T-helper 2 cell treated with Interferon-gamma antibody and Interleukin-4, amounts not matched to agents 100 ng/mL and 5 ng/mL, for 36 hours (primary cell): ENCODE measurements at regions not wholly inside any gene's neighbourhood (a gene's known extent, or its start where the extent isn't known, plus 50 kb on each side); places are given as distances from the start of the nearest gene placed in this dataset.
"Not testable (repeated sequence)": the region's sequence is repeated elsewhere in the genome, so short reads cannot be mapped to it uniquely, and the experiment has no call there.

Experiments used
- intact Hi-C: fragments of 100-400 bp; cut with micrococcal nuclease; formaldehyde crosslinking; loops from one replicate; pipeline ENCODE4 v1.15.1; 2023

- intact Hi-C loops, result not testable (repeated sequence)
Measured at GRCh38 chr6:27775138-27775795, 136.9 kb downstream of the OR2B2 start.

- intact Hi-C loops, result not testable (repeated sequence)
Measured at GRCh38 chr6:27774264-27774600, 138.0 kb downstream of the OR2B2 start.

- intact Hi-C loops, result loop anchor here (2.0 kb wide), 1 partner anchor 17 kb away; no protein-coding TSS in a partner anchor
Measured at GRCh38 chr6:27773542-27774263, 138.5 kb downstream of the OR2B2 start.

GRCh38 chr6:27772261-27773001 is 139.8 kb downstream of the OR2B2 start:
- intact Hi-C loops, result loop anchor here (1.0 to 2.0 kb wide), 3 partner anchors 16 to 123 kb away; no protein-coding TSS in a partner anchor

- intact Hi-C loops, result no loop called here
Measured at GRCh38 chr6:27771235-27771634, 141.0 kb downstream of the OR2B2 start.

- intact Hi-C loops, result no loop called here
Measured at GRCh38 chr6:27770724-27771123, 141.5 kb downstream of the OR2B2 start.

GRCh38 chr6:27768556-27768955 is 143.6 kb downstream of the OR2B2 start:
- intact Hi-C loops, result no loop called here

- intact Hi-C loops, result no loop called here
Measured at GRCh38 chr6:27767851-27768250, 144.3 kb downstream of the OR2B2 start.

- intact Hi-C loops, result no loop called here
Measured at GRCh38 chr6:27766405-27766804, 145.8 kb downstream of the OR2B2 start.

GRCh38 chr6:27765028-27765590 is 147.1 kb downstream of the OR2B2 start:
- intact Hi-C loops, result no loop called here

GRCh38 chr6:27761391-27761790 is 150.8 kb downstream of the OR2B2 start:
- intact Hi-C loops, result no loop called here

- intact Hi-C loops, result no loop called here
Measured at GRCh38 chr6:27760464-27760863, 151.7 kb downstream of the OR2B2 start.

- intact Hi-C loops, result no loop called here
Measured at GRCh38 chr6:27759930-27760329, 152.3 kb downstream of the OR2B2 start.

GRCh38 chr6:27758491-27758890 is 153.7 kb downstream of the OR2B2 start:
- intact Hi-C loops, result no loop called here

GRCh38 chr6:27757307-27757706 is 154.9 kb downstream of the OR2B2 start:
- intact Hi-C loops, result loop anchor here (2.0 kb wide), 1 partner anchor 15 kb away; no protein-coding TSS in a partner anchor

GRCh38 chr6:27755768-27756167 is 156.4 kb downstream of the OR2B2 start:
- intact Hi-C loops, result loop anchor here (2.0 kb wide), 1 partner anchor 17 kb away; no protein-coding TSS in a partner anchor

- intact Hi-C loops, result loop anchor here (5.0 kb wide), 2 partner anchors 162 to 1157 kb away; partner anchors contain the start of gene ABT1
Measured at GRCh38 chr6:27754408-27754782, 157.8 kb downstream of the OR2B2 start.

GRCh38 chr6:27753668-27754407 is 158.4 kb downstream of the OR2B2 start:
- intact Hi-C loops, result loop anchor here (1.0 to 5.0 kb wide), 10 partner anchors 15 to 1469 kb away; partner anchors contain the start of genes ABT1, POM121L2 and ZNF184

- intact Hi-C loops, result loop anchor here (1.0 to 5.0 kb wide), 10 partner anchors 13 to 1467 kb away; partner anchors contain the start of gene ABT1
Measured at GRCh38 chr6:27752038-27752885, 159.9 kb downstream of the OR2B2 start.

- intact Hi-C loops, result no loop called here
Measured at GRCh38 chr6:27748661-27749060, 163.5 kb downstream of the OR2B2 start.
